Activated T-helper 2 cell treated with anti-CD3 and anti-CD28 coated beads, Interferon-gamma antibody, Interleukin-2, Interleukin-4, amounts not matched to agents 10 μg/mL and 5 μg/mL and 100 μg/mL, durations not matched to agents 14 hours and 24 hours and 36 hours (primary cell): ENCODE measurements at regions not wholly inside any gene's neighbourhood (a gene's known extent, or its start where the extent isn't known, plus 50 kb on each side); places are given as distances from the start of the nearest gene placed in this dataset.
"Not testable (repeated sequence)": the region's sequence is repeated elsewhere in the genome, so short reads cannot be mapped to it uniquely, and the experiment has no call there.

ENCODE experiments used
- DNase-seq: peaks from one replicate; pipeline ENCODE4 v3.0.0; 2021; ENCODE audit warnings: low spot score
- H3K27ac Mint-ChIP-seq: one replicate; pipeline ENCODE4 v1.8.0; 2021; ENCODE audit warnings: mixed read lengths
- H3K27me3 Mint-ChIP-seq: one replicate; pipeline ENCODE4 v1.8.0; 2021; ENCODE audit warnings: low read depth, mixed read lengths
- H3K36me3 Mint-ChIP-seq: one replicate; pipeline ENCODE4 v1.8.0; 2021; ENCODE audit warnings: low read depth, mixed read lengths
- H3K4me1 Mint-ChIP-seq: one replicate; pipeline ENCODE4 v1.8.0; 2021; ENCODE audit warnings: low read depth, mixed read lengths
- H3K4me3 Mint-ChIP-seq: one replicate; pipeline ENCODE4 v1.8.0; 2021; ENCODE audit warnings: low read depth, mild to moderate bottlenecking, moderate library complexity, mixed read lengths
- H3K9me3 Mint-ChIP-seq: one replicate; pipeline ENCODE4 v1.8.0; 2021; ENCODE audit warnings: mixed read lengths
- intact Hi-C: fragments of 100-400 bp; cut with micrococcal nuclease; formaldehyde crosslinking; loops from one replicate; pipeline ENCODE4 v1.15.1; 2023

GRCh38 chr2:42988055-42988454 lies 195.7 kb upstream of the HAAO start:
- H3K4me1 Mint-ChIP-seq, H3K4me3 Mint-ChIP-seq, DNase-seq, intact Hi-C loops, H3K36me3 Mint-ChIP-seq, H3K9me3 Mint-ChIP-seq, H3K27ac Mint-ChIP-seq, H3K27me3 Mint-ChIP-seq: not testable (repeated sequence)

- no peaks in the 10 kb centered on the region for H3K9me3 Mint-ChIP-seq
- peaks cover 6% of the 10 kb centered on the region for H3K27me3 Mint-ChIP-seq
- H3K36me3 Mint-ChIP-seq = no peaks in the 10 kb centered on the region
- H3K4me3 Mint-ChIP-seq = no peak overlapping the region
- no peaks in the 10 kb centered on the region for H3K4me1 Mint-ChIP-seq
- no peak overlapping the region for H3K27ac Mint-ChIP-seq
- no peak for DNase-seq
- intact Hi-C loops = no loop called here
Observed at GRCh38 chr2:42987112-42987922, 194.9 kb upstream of the HAAO start.

- H3K36me3 Mint-ChIP-seq = no peaks in the 10 kb centered on the region
- no peak overlapping the region for H3K4me3 Mint-ChIP-seq
- no peak for DNase-seq
- H3K27ac Mint-ChIP-seq = no peak overlapping the region
- H3K27me3 Mint-ChIP-seq = peaks cover 6% of the 10 kb centered on the region
- H3K4me1 Mint-ChIP-seq = no peaks in the 10 kb centered on the region
- no peaks in the 10 kb centered on the region for H3K9me3 Mint-ChIP-seq
- intact Hi-C loops = no loop called here
Observed at GRCh38 chr2:42984617-42985016, 192.2 kb upstream of the HAAO start.

GRCh38 chr2:42984081-42984480 lies 191.7 kb upstream of the HAAO start:
- no peak for DNase-seq
- H3K27ac Mint-ChIP-seq = no peak overlapping the region
- no peaks in the 10 kb centered on the region for H3K9me3 Mint-ChIP-seq
- H3K36me3 Mint-ChIP-seq = no peaks in the 10 kb centered on the region
- H3K4me1 Mint-ChIP-seq = no peaks in the 10 kb centered on the region
- H3K4me3 Mint-ChIP-seq = no peak overlapping the region
- peaks cover 6% of the 10 kb centered on the region for H3K27me3 Mint-ChIP-seq
- intact Hi-C loops = no loop called here

GRCh38 chr2:42980764-42981416 lies 188.5 kb upstream of the HAAO start:
- no peaks in the 10 kb centered on the region for H3K4me1 Mint-ChIP-seq
- H3K36me3 Mint-ChIP-seq = no peaks in the 10 kb centered on the region
- intact Hi-C loops = no loop called here
- H3K4me3 Mint-ChIP-seq = no peak overlapping the region
- H3K27ac Mint-ChIP-seq = no peak overlapping the region
- H3K27me3 Mint-ChIP-seq = peaks cover 16% of the 10 kb centered on the region
- no peaks in the 10 kb centered on the region for H3K9me3 Mint-ChIP-seq
- no peak for DNase-seq

- Mint-ChIP-seq H3K4me1 (no peaks in the 10 kb centered on the region), H3K9me3 (no peaks in the 10 kb centered on the region), H3K27ac (no peak overlapping the region), H3K27me3 (peaks cover 16% of the 10 kb centered on the region), H3K36me3 (no peaks in the 10 kb centered on the region), H3K4me3 (no peak overlapping the region)
- DNase-seq = no peak
- intact Hi-C loops = no loop called here
Observed at GRCh38 chr2:42979870-42980763, 187.7 kb upstream of the HAAO start.

GRCh38 chr2:42979416-42979869 lies 187.1 kb upstream of the HAAO start:
- Mint-ChIP-seq H3K36me3 (no peaks in the 10 kb centered on the region), H3K4me1 (no peaks in the 10 kb centered on the region), H3K27me3 (peaks cover 16% of the 10 kb centered on the region), H3K27ac (no peak overlapping the region), H3K4me3 (no peak overlapping the region), H3K9me3 (no peaks in the 10 kb centered on the region)
- no peak for DNase-seq
- intact Hi-C loops = no loop called here

- H3K4me3 Mint-ChIP-seq = no peak overlapping the region
- no peak overlapping the region for H3K27ac Mint-ChIP-seq
- H3K36me3 Mint-ChIP-seq = no peaks in the 10 kb centered on the region
- intact Hi-C loops = no loop called here
- H3K9me3 Mint-ChIP-seq = no peaks in the 10 kb centered on the region
- DNase-seq = no peak
- no peaks in the 10 kb centered on the region for H3K4me1 Mint-ChIP-seq
- peaks cover 16% of the 10 kb centered on the region for H3K27me3 Mint-ChIP-seq
Observed at GRCh38 chr2:42978887-42979415, 186.6 kb upstream of the HAAO start.

- Mint-ChIP-seq H3K4me1 (no peaks in the 10 kb centered on the region), H3K27me3 (peaks cover 12% of the 10 kb centered on the region), H3K36me3 (no peaks in the 10 kb centered on the region), H3K27ac (no peak overlapping the region), H3K4me3 (no peak overlapping the region), H3K9me3 (no peaks in the 10 kb centered on the region)
- intact Hi-C loops = no loop called here
- no peak for DNase-seq
Observed at GRCh38 chr2:42978175-42978886, 185.9 kb upstream of the HAAO start.

GRCh38 chr2:42977270-42978174 lies 185.1 kb upstream of the HAAO start:
- Mint-ChIP-seq H3K27me3 (peaks cover 10% of the 10 kb centered on the region), H3K9me3 (no peaks in the 10 kb centered on the region), H3K27ac (no peak overlapping the region), H3K4me1 (peaks cover under 1% of the 10 kb centered on the region), H3K36me3 (no peaks in the 10 kb centered on the region), H3K4me3 (no peak overlapping the region)
- intact Hi-C loops = no loop called here
- no peak for DNase-seq

- Mint-ChIP-seq H3K27ac (no peak overlapping the region), H3K9me3 (no peaks in the 10 kb centered on the region), H3K4me1 (peaks cover 3% of the 10 kb centered on the region), H3K4me3 (no peak overlapping the region), H3K27me3 (peaks cover 10% of the 10 kb centered on the region), H3K36me3 (no peaks in the 10 kb centered on the region)
- DNase-seq = no peak
- intact Hi-C loops = no loop called here
Observed at GRCh38 chr2:42976351-42976750, 184.0 kb upstream of the HAAO start.
